Muscle layer of duodenum (tissue), 2 donors: ENCODE measurements at regions not wholly inside any gene's neighbourhood (a gene's known extent, or its start where the extent isn't known, plus 50 kb on each side); places are given as distances from the start of the nearest gene placed in this dataset.

Experiments
- H3K27ac ChIP-seq: one replicate; pipeline ENCODE4 v1.7.0; 2013; ENCODE audit warnings: mild to moderate bottlenecking, low read length
- H3K27me3 ChIP-seq: one replicate; pipeline ENCODE4 v1.7.0; 2013; ENCODE audit warnings: low read depth, mild to moderate bottlenecking, control low read depth, low read length
- H3K36me3 ChIP-seq, 2 donors: one replicate each; pipeline ENCODE4 v1.7.0; 2013; ENCODE audit warnings: low read length in 2 of 2, control low read depth in 1 of 2, mild to moderate bottlenecking in 1 of 2; ENCODE audit not compliant: insufficient read depth in 2 of 2, control insufficient read depth in 1 of 2
- H3K4me1 ChIP-seq, 2 donors: one replicate each; pipeline ENCODE4 v1.7.0; 2013; ENCODE audit warnings: low read length in 2 of 2, mild to moderate bottlenecking in 2 of 2, control low read depth in 1 of 2, moderate library complexity in 1 of 2; ENCODE audit not compliant: insufficient read depth in 2 of 2, control insufficient read depth in 1 of 2
- H3K4me3 ChIP-seq, 2 donors: one replicate each; pipeline ENCODE4 v1.7.0; 2013; ENCODE audit warnings: low read length in 2 of 2, low read depth in 1 of 2, mild to moderate bottlenecking in 1 of 2
- H3K9me3 ChIP-seq, 2 donors: one replicate each; pipeline ENCODE4 v1.7.0; 2013; ENCODE audit warnings: low read length in 2 of 2, control low read depth in 1 of 2, mild to moderate bottlenecking in 1 of 2; ENCODE audit not compliant: control insufficient read depth in 1 of 2
- donor health status: healthy.

- Histone ChIP-seq H3K36me3 (no peaks in the 10 kb centered on the region), H3K27me3 (peaks cover 4% of the 10 kb centered on the region), H3K4me1 (peaks cover 0 to 7% of the 10 kb centered on the region in 2 donors), H3K27ac (no peak overlapping the region), H3K4me3 (no peak overlapping the region), H3K9me3 (no peaks in the 10 kb centered on the region)
These were observed 91.6 kb downstream of the UNCX start for GRCh38 chr7:1324028-1324900.

GRCh38 chr7:1325246-1325645, 92.6 kb downstream of the UNCX start:
- Histone ChIP-seq H3K27me3 (peaks cover 4% of the 10 kb centered on the region), H3K4me1 (peaks cover 0 to 7% of the 10 kb centered on the region in 2 donors), H3K4me3 (no peak overlapping the region), H3K9me3 (no peaks in the 10 kb centered on the region), H3K27ac (no peak overlapping the region), H3K36me3 (no peaks in the 10 kb centered on the region)

DNA sequence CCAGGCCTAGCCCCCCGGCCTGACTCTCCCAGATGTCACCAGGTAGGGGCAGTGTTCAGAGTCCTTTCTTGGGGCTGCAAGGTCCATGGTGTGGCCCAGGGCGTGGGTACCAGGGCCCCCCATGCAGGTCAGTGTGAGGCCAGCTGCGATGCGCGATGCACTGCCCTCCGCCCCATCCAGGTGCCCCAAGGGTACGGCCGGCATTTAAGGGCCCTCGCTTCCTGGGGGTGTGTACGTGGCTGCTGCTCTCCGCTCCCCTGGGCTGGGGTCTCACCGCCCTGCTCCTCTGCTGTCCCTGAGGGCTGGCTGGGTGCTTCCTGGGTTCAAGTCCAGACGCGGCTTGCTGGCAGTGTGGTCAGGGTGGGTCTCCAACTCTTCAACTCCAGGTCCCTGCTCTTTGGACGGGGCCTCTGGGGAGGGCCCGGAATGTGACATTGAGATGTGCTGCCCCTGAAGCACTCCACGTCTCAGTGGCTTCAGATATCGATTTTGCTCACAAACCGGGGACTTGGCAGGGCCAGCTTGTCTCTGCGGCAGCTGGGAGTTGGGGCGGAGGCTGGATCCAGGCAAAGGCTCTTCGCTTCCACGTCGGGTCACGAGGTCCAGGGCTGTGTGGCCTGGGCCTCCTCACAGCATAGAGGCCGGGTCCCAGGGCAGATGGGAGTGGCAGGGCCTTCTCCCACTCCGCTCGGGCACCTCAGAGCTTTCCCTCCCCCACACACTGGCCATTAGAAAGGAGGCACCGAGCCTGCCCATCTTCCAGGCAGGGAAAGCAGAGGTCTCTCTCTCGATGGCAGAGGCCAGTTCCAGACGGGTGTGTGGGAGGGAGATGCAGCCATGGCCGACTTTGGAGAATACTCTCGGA, 93.2 kb downstream of the UNCX start:
- no peak overlapping the region for H3K27ac ChIP-seq

GRCh38 chr7:1326511-1326785, 93.8 kb downstream of the UNCX start:
- H3K36me3 ChIP-seq: no peaks in the 10 kb centered on the region
- H3K27me3 ChIP-seq: peaks cover 4% of the 10 kb centered on the region
- H3K27ac ChIP-seq: no peak overlapping the region
- peaks cover 0 to 7% of the 10 kb centered on the region in 2 donors for H3K4me1 ChIP-seq
- no peak overlapping the region for H3K4me3 ChIP-seq
- H3K9me3 ChIP-seq: no peaks in the 10 kb centered on the region

More for the DNA sequence above, 93.2 kb downstream of the UNCX start:
- no peak overlapping the region for H3K4me3 ChIP-seq
- H3K36me3 ChIP-seq: no peaks in the 10 kb centered on the region
- peaks cover 4% of the 10 kb centered on the region for H3K27me3 ChIP-seq
- no peaks in the 10 kb centered on the region for H3K9me3 ChIP-seq
- H3K4me1 ChIP-seq: peaks cover 0 to 7% of the 10 kb centered on the region in 2 donors

GRCh38 chr7:1329261-1329660, 96.6 kb downstream of the UNCX start:
- no peaks in the 10 kb centered on the region for H3K4me1 ChIP-seq
- H3K9me3 ChIP-seq: no peaks in the 10 kb centered on the region
- no peaks in the 10 kb centered on the region for H3K27me3 ChIP-seq
- H3K4me3 ChIP-seq: no peak overlapping the region
- H3K36me3 ChIP-seq: no peaks in the 10 kb centered on the region
- no peak overlapping the region for H3K27ac ChIP-seq

- H3K27ac ChIP-seq: no peak overlapping the region
- H3K9me3 ChIP-seq: no peaks in the 10 kb centered on the region
- no peaks in the 10 kb centered on the region for H3K27me3 ChIP-seq
- H3K4me1 ChIP-seq: no peaks in the 10 kb centered on the region
- H3K4me3 ChIP-seq: no peak overlapping the region
- no peaks in the 10 kb centered on the region for H3K36me3 ChIP-seq
These were observed 97.5 kb downstream of the UNCX start for GRCh38 chr7:1329966-1330800.

GRCh38 chr7:1330801-1331425, 98.2 kb downstream of the UNCX start:
- Histone ChIP-seq H3K4me1 (no peaks in the 10 kb centered on the region), H3K4me3 (no peak overlapping the region), H3K27ac (no peak overlapping the region), H3K9me3 (peaks cover 0 to 2% of the 10 kb centered on the region in 2 donors), H3K27me3 (no peaks in the 10 kb centered on the region), H3K36me3 (no peaks in the 10 kb centered on the region)

DNA sequence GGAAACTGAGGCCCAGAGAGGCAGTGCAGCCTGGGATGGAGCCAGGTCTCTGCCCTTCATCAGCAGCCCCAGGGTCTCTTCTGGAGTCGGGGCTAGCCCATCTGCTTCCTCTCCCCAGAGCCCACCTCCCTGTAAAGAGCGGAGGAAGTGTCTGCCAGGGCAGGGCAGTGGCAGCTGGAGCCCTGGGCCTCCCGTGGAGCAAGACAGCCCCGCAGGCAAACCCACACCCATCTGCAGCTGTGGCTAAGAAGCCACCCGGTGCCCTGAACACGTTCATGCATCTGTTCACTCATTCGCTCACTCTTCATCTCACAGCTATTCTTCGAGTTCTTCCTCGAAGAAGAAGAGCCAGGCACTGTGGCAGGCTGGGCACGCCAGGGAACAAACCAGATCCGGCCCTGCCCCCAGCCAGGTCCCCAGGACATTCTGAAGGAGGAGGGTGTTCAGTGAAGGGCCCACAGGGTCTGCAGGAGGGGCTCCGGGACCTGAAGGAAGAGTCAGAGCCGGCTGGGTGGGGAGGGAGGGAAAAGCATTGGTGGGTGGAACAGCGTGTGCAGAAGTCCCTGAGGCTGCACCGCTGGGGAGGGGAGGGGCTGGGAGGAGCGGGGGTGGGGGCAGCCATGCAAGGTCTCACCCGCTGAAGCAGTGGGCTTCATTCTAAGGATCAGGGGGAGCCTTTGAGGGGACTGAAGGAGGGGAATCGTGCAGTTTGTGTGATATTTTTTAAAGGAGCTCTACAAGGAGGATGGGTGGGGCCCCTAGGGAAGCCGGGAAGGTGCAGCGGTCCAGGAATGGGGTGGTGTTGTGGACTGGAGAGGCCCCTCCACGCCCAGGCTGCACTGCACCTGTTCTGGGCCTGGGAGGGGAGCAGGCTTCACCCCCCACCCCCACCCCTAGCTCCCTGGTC, 99.1 kb downstream of the UNCX start:
- H3K27me3 ChIP-seq: no peaks in the 10 kb centered on the region
- H3K4me1 ChIP-seq: no peaks in the 10 kb centered on the region
- peaks cover 0 to 10% of the 10 kb centered on the region in 2 donors for H3K9me3 ChIP-seq
- no peak overlapping the region for H3K27ac ChIP-seq
- H3K4me3 ChIP-seq: no peak overlapping the region
- H3K36me3 ChIP-seq: no peaks in the 10 kb centered on the region

GRCh38 chr7:1336509-1336908, 103.8 kb downstream of the UNCX start:
- H3K4me3 ChIP-seq: no peak overlapping the region
- no peaks in the 10 kb centered on the region for H3K36me3 ChIP-seq
- no peaks in the 10 kb centered on the region for H3K4me1 ChIP-seq
- no peak overlapping the region for H3K27ac ChIP-seq
- H3K27me3 ChIP-seq: peaks cover 7% of the 10 kb centered on the region
- peaks cover 3 to 19% of the 10 kb centered on the region in 2 donors for H3K9me3 ChIP-seq

DNA sequence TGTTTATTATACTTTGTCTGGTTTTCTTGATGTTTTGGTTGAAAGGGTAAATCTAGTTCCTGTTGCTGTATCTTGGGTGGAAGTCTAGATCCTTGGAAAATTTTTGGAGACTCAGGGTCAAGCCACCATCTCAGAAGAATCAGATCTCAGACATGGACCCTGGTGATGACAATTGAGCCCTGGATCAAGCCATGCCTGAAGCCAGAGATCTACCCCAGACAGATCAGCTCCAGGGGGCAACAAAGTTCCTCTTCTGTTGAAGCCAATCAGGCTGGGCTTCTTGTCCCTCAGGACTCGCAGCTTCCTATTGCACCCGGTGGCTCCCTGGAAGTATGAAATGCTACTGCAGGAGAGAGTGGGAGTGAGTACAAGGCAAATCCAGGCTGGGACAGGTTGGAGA, 106.9 kb downstream of the UNCX start:
- H3K36me3 ChIP-seq: no peaks in the 10 kb centered on the region
- H3K9me3 ChIP-seq: peaks cover 3 to 19% of the 10 kb centered on the region in 2 donors
- H3K27me3 ChIP-seq: peaks cover 7% of the 10 kb centered on the region
- H3K4me3 ChIP-seq: no peak overlapping the region
- H3K27ac ChIP-seq: no peak overlapping the region
- H3K4me1 ChIP-seq: no peaks in the 10 kb centered on the region
